ENCODE measurements at regions not wholly inside any gene's neighbourhood (a gene's known extent, or its start where the extent isn't known, plus 50 kb on each side); places are given as distances from the start of the nearest gene placed in this dataset.
"Not testable (repeated sequence)": the region's sequence is repeated elsewhere in the genome, so short reads cannot be mapped to it uniquely, and the experiment has no call there.

GRCh38 chr5:124554746-124555578 is 191.5 kb downstream of the ZNF608 start:
- DNase-seq (ENCODE audit: low read depth in 4 of 4, low spot score in 3 of 4): no peak

- DNase-seq (ENCODE audit: low read depth in 4 of 4, low spot score in 3 of 4): no peak
Measured at GRCh38 chr5:124553911-124554310, 192.5 kb downstream of the ZNF608 start.

GRCh38 chr5:124552526-124552925 is 193.9 kb downstream of the ZNF608 start:
- DNase-seq (ENCODE audit: low read depth in 4 of 4, low spot score in 3 of 4): no peak

- DNase-seq (ENCODE audit: low read depth in 4 of 4, low spot score in 3 of 4): no peak
Measured at GRCh38 chr5:124551939-124552279, 194.5 kb downstream of the ZNF608 start.

GRCh38 chr5:124550731-124551130 is 195.7 kb downstream of the ZNF608 start:
- no peak for DNase-seq (ENCODE audit: low read depth in 4 of 4, low spot score in 3 of 4)

- DNase-seq (ENCODE audit: low read depth in 4 of 4, low spot score in 3 of 4): no peak
Measured at GRCh38 chr5:124549891-124550436, 196.5 kb downstream of the ZNF608 start.

- DNase-seq (ENCODE audit: low read depth in 4 of 4, low spot score in 3 of 4): no peak
Measured at GRCh38 chr5:124546643-124547042, 199.8 kb downstream of the ZNF608 start.

- DNase-seq (ENCODE audit: low read depth in 4 of 4, low spot score in 3 of 4): no peak
Measured at GRCh38 chr5:124544366-124545055, 201.9 kb downstream of the ZNF608 start.

- DNase-seq (ENCODE audit: low read depth in 4 of 4, low spot score in 3 of 4): no peak
Measured at GRCh38 chr5:124538931-124539330, 207.5 kb downstream of the ZNF608 start.

GRCh38 chr5:124538191-124538590 is 208.2 kb downstream of the ZNF608 start:
- no peak for DNase-seq (ENCODE audit: low read depth in 4 of 4, low spot score in 3 of 4)

GRCh38 chr5:124537522-124537921 is 208.9 kb downstream of the ZNF608 start:
- no peak for DNase-seq (ENCODE audit: low read depth in 4 of 4, low spot score in 3 of 4)

- no peak for DNase-seq (ENCODE audit: low read depth in 4 of 4, low spot score in 3 of 4)
Measured at GRCh38 chr5:124537107-124537506, 209.3 kb downstream of the ZNF608 start.

- DNase-seq (ENCODE audit: low read depth in 4 of 4, low spot score in 3 of 4): no peak
Measured at GRCh38 chr5:124536333-124536732, 210.1 kb downstream of the ZNF608 start.

- DNase-seq (ENCODE audit: low read depth in 4 of 4, low spot score in 3 of 4): no peak
Measured at GRCh38 chr5:124530916-124531315, 215.5 kb downstream of the ZNF608 start.

GRCh38 chr5:124528838-124529237 is 217.6 kb downstream of the ZNF608 start:
- no peak for DNase-seq (ENCODE audit: low read depth in 4 of 4, low spot score in 3 of 4)

- DNase-seq (ENCODE audit: low read depth in 4 of 4, low spot score in 3 of 4): no peak
Measured at GRCh38 chr5:124527220-124527991, 219.0 kb downstream of the ZNF608 start.

- not testable (repeated sequence) for DNase-seq (ENCODE audit: low read depth in 4 of 4, low spot score in 3 of 4)
Measured at GRCh38 chr5:124526079-124526478, 220.4 kb downstream of the ZNF608 start.

- no peak for DNase-seq (ENCODE audit: low read depth in 4 of 4, low spot score in 3 of 4)
Measured at GRCh38 chr5:124524552-124525232, 221.7 kb downstream of the ZNF608 start.

GRCh38 chr5:124523897-124524296 is 222.5 kb downstream of the ZNF608 start:
- no peak for DNase-seq (ENCODE audit: low read depth in 4 of 4, low spot score in 3 of 4)

- DNase-seq (ENCODE audit: low read depth in 4 of 4, low spot score in 3 of 4): no peak
Measured at GRCh38 chr5:124522992-124523391, 223.4 kb downstream of the ZNF608 start.

Data from right renal pelvis (tissue), 4 donors.